ENCODE measurements at regions not wholly inside any gene's neighbourhood (a gene's known extent, or its start where the extent isn't known, plus 50 kb on each side); places are given as distances from the start of the nearest gene placed in this dataset.

DNA sequence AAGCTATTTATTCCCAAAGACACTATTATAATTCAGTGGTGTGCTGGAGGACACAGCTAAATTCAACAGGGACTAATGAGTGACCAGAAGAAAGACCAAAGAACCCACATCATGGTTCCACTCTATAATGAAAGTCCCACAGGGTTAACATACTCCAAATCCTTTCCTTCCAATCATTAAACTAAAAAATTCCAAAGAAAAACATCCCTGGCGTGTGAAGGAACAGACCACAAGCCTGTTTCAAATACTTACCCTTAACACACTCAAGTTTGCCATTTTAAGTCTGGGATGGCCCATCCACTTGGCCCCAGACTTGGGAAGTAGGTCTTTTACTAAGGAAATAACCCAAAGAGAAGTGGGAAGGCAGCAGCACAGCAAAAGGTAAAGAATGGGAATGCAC is 150.1 kb upstream of the CCDC150 start:
- no peak for TF ChIP-seq EZH2 (IDR thresholded peaks at IDR 0.05; ENCODE audit: insufficient read depth, poor library complexity, severe bottlenecking)
- no peak for TF ChIP-seq EZH2phosphoT487 (IDR thresholded peaks at IDR 0.05; ENCODE audit: insufficient read depth, low read depth)

Data from GM23248 (cell line).